ENCODE measurements at regions not wholly inside any gene's neighbourhood (a gene's known extent, or its start where the extent isn't known, plus 50 kb on each side); places are given as distances from the start of the nearest gene placed in this dataset.

- TF ChIP-seq, protein P1, sequence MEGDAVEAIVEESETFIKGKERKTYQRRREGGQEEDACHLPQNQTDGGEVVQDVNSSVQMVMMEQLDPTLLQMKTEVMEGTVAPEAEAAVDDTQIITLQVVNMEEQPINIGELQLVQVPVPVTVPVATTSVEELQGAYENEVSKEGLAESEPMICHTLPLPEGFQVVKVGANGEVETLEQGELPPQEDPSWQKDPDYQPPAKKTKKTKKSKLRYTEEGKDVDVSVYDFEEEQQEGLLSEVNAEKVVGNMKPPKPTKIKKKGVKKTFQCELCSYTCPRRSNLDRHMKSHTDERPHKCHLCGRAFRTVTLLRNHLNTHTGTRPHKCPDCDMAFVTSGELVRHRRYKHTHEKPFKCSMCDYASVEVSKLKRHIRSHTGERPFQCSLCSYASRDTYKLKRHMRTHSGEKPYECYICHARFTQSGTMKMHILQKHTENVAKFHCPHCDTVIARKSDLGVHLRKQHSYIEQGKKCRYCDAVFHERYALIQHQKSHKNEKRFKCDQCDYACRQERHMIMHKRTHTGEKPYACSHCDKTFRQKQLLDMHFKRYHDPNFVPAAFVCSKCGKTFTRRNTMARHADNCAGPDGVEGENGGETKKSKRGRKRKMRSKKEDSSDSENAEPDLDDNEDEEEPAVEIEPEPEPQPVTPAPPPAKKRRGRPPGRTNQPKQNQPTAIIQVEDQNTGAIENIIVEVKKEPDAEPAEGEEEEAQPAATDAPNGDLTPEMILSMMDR (IDR thresholded peaks at IDR 0.05) = no peak
- no peaks in the 10 kb centered on the region for H3K9me3 ChIP-seq
- no peaks in the 10 kb centered on the region for H3K27me3 ChIP-seq
- no peaks in the 10 kb centered on the region for H3K36me3 ChIP-seq
- intact Hi-C loops (cut with DNase I) = no loop called here
- DNase-seq = no peak
- H3K4me1 ChIP-seq = no peaks in the 10 kb centered on the region
- H3K27ac ChIP-seq = no peak overlapping the region
- H3K4me3 ChIP-seq = no peak overlapping the region
- H3K9ac ChIP-seq (ENCODE audit: low read depth in 2 of 2, low read length in 2 of 2) = no peak overlapping the region
These were observed 54.0 kb downstream of the RFPL4B start for GRCh38 chr6:112401083-112401482.

DNA sequence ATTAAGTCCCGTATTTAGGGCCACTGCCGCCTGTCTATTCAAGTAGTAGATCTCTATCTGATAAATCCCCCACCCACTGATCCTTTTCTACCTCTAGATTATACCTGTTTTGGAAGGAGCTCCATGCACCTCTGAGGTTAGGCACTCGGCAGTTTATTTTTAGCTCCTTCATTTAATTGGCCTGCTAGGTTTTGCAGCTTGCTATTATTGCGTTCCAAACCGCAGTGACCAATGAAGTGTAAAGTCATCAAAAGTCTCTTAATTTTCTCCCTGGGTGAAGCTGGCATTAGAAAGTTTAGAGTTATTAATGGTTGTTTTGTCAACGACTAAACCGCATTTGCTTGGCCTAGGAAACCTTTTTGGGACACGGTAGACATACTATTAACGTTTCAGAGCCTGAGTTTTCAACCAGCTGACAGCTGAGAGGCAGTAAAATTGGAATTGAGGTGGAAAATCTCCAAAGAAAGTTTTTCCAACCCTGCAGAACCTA, 60.0 kb downstream of the RFPL4B start:
- Histone ChIP-seq H3K4me3 (no peak overlapping the region), H3K27ac (no peak overlapping the region), H3K27me3 (no peaks in the 10 kb centered on the region), H3K9me3 (no peaks in the 10 kb centered on the region), H3K36me3 (no peaks in the 10 kb centered on the region), H3K9ac (ENCODE audit: low read depth in 2 of 2, low read length in 2 of 2) (no peak overlapping the region), H3K4me1 (no peaks in the 10 kb centered on the region)
- no peak for DNase-seq
- TF ChIP-seq, protein P1 (IDR thresholded peaks at IDR 0.05) = no peak
- intact Hi-C loops (cut with DNase I) = no loop called here

DNA sequence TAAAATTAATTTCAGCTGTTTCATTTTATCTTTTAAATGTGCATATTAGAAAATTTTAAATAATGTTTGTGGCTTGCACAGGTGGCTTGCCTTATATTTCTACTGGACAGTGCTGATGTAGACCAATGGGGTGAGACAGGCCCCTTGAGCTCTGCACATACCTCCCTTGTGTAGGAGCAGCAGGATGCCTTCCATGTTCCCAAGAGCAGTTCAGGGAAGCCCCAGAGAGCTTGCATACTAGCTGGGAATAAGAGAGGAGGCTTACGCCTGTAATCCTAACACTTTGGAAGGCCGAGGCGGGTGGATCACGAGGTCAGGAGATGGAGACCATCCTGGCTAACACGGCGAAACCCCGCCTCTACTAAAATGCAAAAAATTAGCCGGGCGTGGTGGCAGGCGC, 61.4 kb downstream of the RFPL4B start:
- Histone ChIP-seq H3K36me3 (no peaks in the 10 kb centered on the region), H3K27ac (no peak overlapping the region), H3K4me3 (no peak overlapping the region), H3K27me3 (no peaks in the 10 kb centered on the region), H3K9me3 (no peaks in the 10 kb centered on the region), H3K9ac (ENCODE audit: low read depth in 2 of 2, low read length in 2 of 2) (no peak overlapping the region), H3K4me1 (no peaks in the 10 kb centered on the region)
- TF ChIP-seq, protein P1 (IDR thresholded peaks at IDR 0.05) = no peak
- intact Hi-C loops (cut with DNase I) = no loop called here
- no peak for DNase-seq

DNA sequence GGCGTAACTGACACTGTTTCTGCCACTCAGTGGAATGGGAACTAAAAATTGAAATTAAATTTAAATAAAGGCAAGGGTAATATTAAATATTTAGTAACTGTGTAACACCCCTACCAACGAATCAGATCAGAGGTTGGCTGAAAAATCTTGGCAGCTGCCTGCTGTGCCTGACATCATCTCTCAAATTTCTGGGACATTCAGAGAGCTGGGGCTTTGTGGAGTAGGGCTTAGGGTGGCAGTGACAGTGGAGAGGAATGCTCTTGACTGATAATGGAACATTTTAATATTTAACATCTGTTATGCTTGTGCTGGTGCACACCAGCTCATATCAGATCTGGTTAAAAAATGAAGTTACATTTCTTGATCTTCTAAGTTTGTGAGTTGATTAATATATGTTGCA, 62.2 kb downstream of the RFPL4B start:
- intact Hi-C loops (cut with DNase I) = no loop called here
- Histone ChIP-seq H3K27me3 (no peaks in the 10 kb centered on the region), H3K4me3 (no peak overlapping the region), H3K9ac (ENCODE audit: low read depth in 2 of 2, low read length in 2 of 2) (no peak overlapping the region), H3K27ac (no peak overlapping the region), H3K9me3 (no peaks in the 10 kb centered on the region), H3K4me1 (no peaks in the 10 kb centered on the region), H3K36me3 (no peaks in the 10 kb centered on the region)
- no peak for DNase-seq
- TF ChIP-seq, protein P1 (IDR thresholded peaks at IDR 0.05) = no peak

GRCh38 chr6:112413780-112414179, 66.7 kb downstream of the RFPL4B start:
- no peaks in the 10 kb centered on the region for H3K36me3 ChIP-seq
- DNase-seq = no peak
- no peak overlapping the region for H3K4me3 ChIP-seq
- intact Hi-C loops (cut with DNase I) = no loop called here
- H3K4me1 ChIP-seq = no peaks in the 10 kb centered on the region
- TF ChIP-seq, protein P1 (IDR thresholded peaks at IDR 0.05) = no peak
- no peaks in the 10 kb centered on the region for H3K9me3 ChIP-seq
- H3K27ac ChIP-seq = no peak overlapping the region
- H3K27me3 ChIP-seq = no peaks in the 10 kb centered on the region
- no peak overlapping the region for H3K9ac ChIP-seq (ENCODE audit: low read depth in 2 of 2, low read length in 2 of 2)

DNA sequence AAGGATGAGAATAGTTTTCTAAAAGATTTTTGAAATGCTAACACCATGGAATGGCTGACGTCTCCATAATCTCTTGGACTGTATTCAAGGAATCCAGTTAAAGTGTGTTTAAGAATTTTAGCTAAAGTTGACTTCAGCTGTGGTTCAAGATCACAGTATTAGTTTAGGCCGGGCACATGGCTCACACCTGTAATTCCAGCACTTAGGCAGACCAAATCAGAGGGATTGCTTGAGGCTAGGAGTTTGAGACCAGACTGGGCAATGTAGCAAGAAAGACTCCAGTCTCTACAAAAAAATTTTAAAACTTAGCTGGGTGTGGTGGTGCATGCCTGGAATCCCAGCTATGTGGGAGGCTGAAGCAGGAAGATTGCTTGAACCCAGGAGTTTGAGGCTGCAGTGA, 68.2 kb downstream of the RFPL4B start:
- no peaks in the 10 kb centered on the region for H3K9me3 ChIP-seq
- no peak overlapping the region for H3K4me3 ChIP-seq
- H3K9ac ChIP-seq (ENCODE audit: low read depth in 2 of 2, low read length in 2 of 2) = no peak overlapping the region
- H3K4me1 ChIP-seq = no peaks in the 10 kb centered on the region
- no peaks in the 10 kb centered on the region for H3K27me3 ChIP-seq
- no peaks in the 10 kb centered on the region for H3K36me3 ChIP-seq
- no peak for DNase-seq
- intact Hi-C loops (cut with DNase I) = no loop called here
- no peak overlapping the region for H3K27ac ChIP-seq
- TF ChIP-seq, protein P1 (IDR thresholded peaks at IDR 0.05) = no peak
